Activated T-helper 1 cell treated with anti-CD3 and anti-CD28 coated beads, Interleukin-12 subunit alpha, Interleukin-12 subunit beta, Interleukin-2, Interleukin-4 antibody, amounts not matched to agents 30 ng/mL and 10 ng/mL and 1 ng/mL, durations not matched to agents 14 hours and 24 hours and 36 hours (primary cell): ENCODE measurements at regions not wholly inside any gene's neighbourhood (a gene's known extent, or its start where the extent isn't known, plus 50 kb on each side); places are given as distances from the start of the nearest gene placed in this dataset.
"Not testable (repeated sequence)": the region's sequence is repeated elsewhere in the genome, so short reads cannot be mapped to it uniquely, and the experiment has no call there.

Experiments
- DNase-seq: peaks from one replicate; pipeline ENCODE4 v3.0.0; 2021; ENCODE audit warnings: low spot score
- H3K27ac Mint-ChIP-seq: one replicate; pipeline ENCODE4 v1.8.0; 2021; ENCODE audit warnings: mild to moderate bottlenecking, mixed read lengths
- H3K27me3 Mint-ChIP-seq: one replicate; pipeline ENCODE4 v1.8.0; 2022; ENCODE audit warnings: mild to moderate bottlenecking, moderate library complexity, mixed read lengths; ENCODE audit not compliant: insufficient read depth
- H3K36me3 Mint-ChIP-seq: one replicate; pipeline ENCODE4 v1.8.0; 2021; ENCODE audit warnings: low read depth, mixed read lengths
- H3K4me1 Mint-ChIP-seq: one replicate; pipeline ENCODE4 v1.8.0; 2021; ENCODE audit warnings: low read depth, mixed read lengths
- H3K4me3 Mint-ChIP-seq: one replicate; pipeline ENCODE4 v1.8.0; 2021; ENCODE audit warnings: mild to moderate bottlenecking, moderate library complexity, mixed read lengths
- H3K9me3 Mint-ChIP-seq: one replicate; pipeline ENCODE4 v1.8.0; 2021; ENCODE audit warnings: mixed read lengths
- intact Hi-C: fragments of 100-400 bp; cut with micrococcal nuclease; formaldehyde crosslinking; loops from one replicate; pipeline ENCODE4 v1.15.1; 2024

DNA sequence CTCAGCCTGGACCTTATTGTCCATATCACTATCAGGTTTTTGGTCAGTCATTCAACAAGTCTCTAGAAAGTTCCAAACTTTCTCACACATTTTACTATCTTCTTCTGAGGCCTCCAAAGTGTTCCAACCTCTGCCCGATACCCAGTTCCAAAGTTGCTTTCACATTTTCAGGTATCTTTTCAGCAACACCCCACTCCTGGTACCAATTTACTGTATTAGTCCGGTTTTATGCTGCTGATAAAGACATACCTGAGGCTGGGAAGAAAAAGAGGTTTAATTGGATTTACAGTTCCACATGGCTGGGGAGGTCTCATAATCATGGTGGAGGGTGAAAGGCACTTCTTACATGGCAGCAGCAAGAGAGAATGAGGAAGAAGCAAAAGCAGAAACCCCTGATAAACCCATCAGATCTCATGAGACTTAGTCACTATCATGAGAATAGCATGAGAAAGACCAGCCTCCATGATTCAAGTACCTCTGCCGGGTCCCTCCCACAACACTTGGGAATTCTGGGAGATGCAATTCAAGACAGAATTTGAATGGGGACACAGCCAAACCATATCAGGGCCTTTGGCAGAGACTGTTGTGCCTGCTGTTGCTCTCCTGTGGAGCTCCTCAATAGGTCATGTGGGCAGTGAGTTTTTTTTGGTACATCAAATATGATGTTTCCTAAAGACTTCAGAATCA is 256.0 kb downstream of the RPLP1 start:
- H3K36me3 Mint-ChIP-seq = peaks cover 16% of the 10 kb centered on the region
- peaks cover 44% of the 10 kb centered on the region for H3K9me3 Mint-ChIP-seq
- DNase-seq, H3K27ac Mint-ChIP-seq, H3K4me3 Mint-ChIP-seq, intact Hi-C loops: not testable (repeated sequence)
- H3K4me1 Mint-ChIP-seq = peaks cover 12% of the 10 kb centered on the region
- peaks cover 23% of the 10 kb centered on the region for H3K27me3 Mint-ChIP-seq

DNA sequence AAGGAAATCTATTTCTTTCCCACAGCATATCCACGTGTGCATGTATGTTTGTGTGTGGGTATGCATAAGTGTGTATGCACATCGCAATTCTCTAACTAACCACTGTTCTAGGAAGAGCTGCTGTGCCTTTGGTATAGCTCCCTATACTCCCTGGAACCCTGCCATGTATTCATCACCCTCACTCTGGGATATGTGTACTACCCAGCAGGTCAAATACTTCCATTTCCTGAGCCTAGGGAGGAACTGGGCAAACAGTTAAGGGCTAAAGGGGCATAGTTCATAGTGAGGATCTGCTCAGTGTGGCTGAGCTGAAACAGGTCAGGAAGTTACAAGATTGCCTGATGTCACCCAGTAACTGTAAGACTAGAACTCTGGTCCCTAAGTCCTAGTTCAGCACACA is 260.4 kb downstream of the RPLP1 start:
- intact Hi-C loops = loop anchor here (5.0 kb wide), 4 partner anchors 429 to 794 kb away; no protein-coding TSS in a partner anchor
- peaks cover 16% of the 10 kb centered on the region for H3K36me3 Mint-ChIP-seq

GRCh38 chr15:69713726-69714559 is 261.3 kb downstream of the RPLP1 start:
- Mint-ChIP-seq H3K9me3 (peaks cover 18% of the 10 kb centered on the region), H3K4me1 (peaks cover 49% of the 10 kb centered on the region), H3K4me3 (peak overlapping the region; percentile 40), H3K36me3 (peaks cover 10% of the 10 kb centered on the region), H3K27me3 (peaks cover 19% of the 10 kb centered on the region), H3K27ac (peak overlapping the region; percentile 85)
- DNase-seq = peak; percentile 79
- intact Hi-C loops = loop anchor here (1.0 to 5.0 kb wide), 10 partner anchors 35 to 793 kb away; no protein-coding TSS in a partner anchor

More for the DNA sequence above, 260.4 kb downstream of the RPLP1 start:
- peaks cover 27% of the 10 kb centered on the region for H3K9me3 Mint-ChIP-seq
- DNase-seq = no peak
- H3K27me3 Mint-ChIP-seq = peaks cover 23% of the 10 kb centered on the region
- no peak overlapping the region for H3K4me3 Mint-ChIP-seq
- no peak overlapping the region for H3K27ac Mint-ChIP-seq
- peaks cover 45% of the 10 kb centered on the region for H3K4me1 Mint-ChIP-seq

GRCh38 chr15:69715210-69715609 is 262.6 kb downstream of the RPLP1 start:
- Mint-ChIP-seq H3K27ac (peak overlapping the region; percentile 85), H3K27me3 (peaks cover 18% of the 10 kb centered on the region), H3K4me3 (peak overlapping the region; percentile 40), H3K36me3 (peaks cover 3% of the 10 kb centered on the region), H3K9me3 (peaks cover 9% of the 10 kb centered on the region), H3K4me1 (peaks cover 61% of the 10 kb centered on the region)
- intact Hi-C loops = loop anchor here (2.0 kb wide), 1 partner anchor 36 kb away; no protein-coding TSS in a partner anchor
- DNase-seq = no peak

DNA sequence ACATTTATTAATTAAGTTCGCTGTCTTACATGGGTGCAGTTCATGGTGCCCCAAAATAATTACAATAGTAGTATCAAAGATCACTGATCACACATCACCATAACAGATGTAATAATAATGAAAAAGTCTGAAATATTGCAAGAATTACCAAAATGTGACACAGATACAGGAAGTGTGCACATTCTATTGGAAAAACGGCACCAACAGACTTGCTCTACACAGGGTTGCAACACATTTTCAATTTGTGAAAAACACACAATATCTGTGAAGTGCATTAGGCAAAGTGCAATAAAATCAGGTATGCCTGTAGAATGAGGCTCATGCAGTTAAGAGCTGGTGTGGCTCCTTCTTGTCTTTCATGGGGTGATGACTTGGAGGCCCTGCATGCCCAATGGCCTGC is 265.8 kb downstream of the RPLP1 start:
- intact Hi-C loops = no loop called here
- H3K4me1 Mint-ChIP-seq = peaks cover 80% of the 10 kb centered on the region
- H3K36me3 Mint-ChIP-seq = no peaks in the 10 kb centered on the region
- H3K27me3 Mint-ChIP-seq = peaks cover 25% of the 10 kb centered on the region
- no peaks in the 10 kb centered on the region for H3K9me3 Mint-ChIP-seq
- no peak overlapping the region for H3K27ac Mint-ChIP-seq
- no peak for DNase-seq
- H3K4me3 Mint-ChIP-seq = no peak overlapping the region

- Mint-ChIP-seq H3K4me3 (no peak overlapping the region), H3K27ac (peak overlapping the region; percentile 61), H3K4me1 (peaks cover 75% of the 10 kb centered on the region), H3K27me3 (peaks cover 28% of the 10 kb centered on the region), H3K36me3 (no peaks in the 10 kb centered on the region), H3K9me3 (no peaks in the 10 kb centered on the region)
- no peak for DNase-seq
- intact Hi-C loops = loop anchor here (1.0 kb wide), 1 partner anchor 10 kb away; no protein-coding TSS in a partner anchor
Measured at GRCh38 chr15:69718916-69719315, 266.3 kb downstream of the RPLP1 start.

GRCh38 chr15:69719527-69720240 is 267.1 kb downstream of the RPLP1 start:
- no peaks in the 10 kb centered on the region for H3K9me3 Mint-ChIP-seq
- intact Hi-C loops = loop anchor here (1.0 to 2.0 kb wide), 2 partner anchors 10 to 251 kb away; no protein-coding TSS in a partner anchor
- H3K4me3 Mint-ChIP-seq = no peak overlapping the region
- H3K4me1 Mint-ChIP-seq = peaks cover 72% of the 10 kb centered on the region
- H3K36me3 Mint-ChIP-seq = no peaks in the 10 kb centered on the region
- DNase-seq = peak; percentile 24
- H3K27ac Mint-ChIP-seq = peak overlapping the region; percentile 9
- peaks cover 30% of the 10 kb centered on the region for H3K27me3 Mint-ChIP-seq

GRCh38 chr15:69720536-69720935 is 267.9 kb downstream of the RPLP1 start:
- intact Hi-C loops = loop anchor here (2.0 kb wide), 1 partner anchor 252 kb away; no protein-coding TSS in a partner anchor
- Mint-ChIP-seq H3K9me3 (no peaks in the 10 kb centered on the region), H3K27me3 (peaks cover 27% of the 10 kb centered on the region), H3K4me1 (peaks cover 72% of the 10 kb centered on the region), H3K4me3 (no peak overlapping the region), H3K36me3 (no peaks in the 10 kb centered on the region), H3K27ac (no peak overlapping the region)
- DNase-seq = no peak

GRCh38 chr15:69722924-69723323 is 270.3 kb downstream of the RPLP1 start:
- Mint-ChIP-seq H3K4me1 (peaks cover 77% of the 10 kb centered on the region), H3K4me3 (no peak overlapping the region), H3K36me3 (no peaks in the 10 kb centered on the region), H3K27me3 (peaks cover 23% of the 10 kb centered on the region), H3K9me3 (no peaks in the 10 kb centered on the region), H3K27ac (no peak overlapping the region)
- intact Hi-C loops = no loop called here
- DNase-seq = no peak

DNA sequence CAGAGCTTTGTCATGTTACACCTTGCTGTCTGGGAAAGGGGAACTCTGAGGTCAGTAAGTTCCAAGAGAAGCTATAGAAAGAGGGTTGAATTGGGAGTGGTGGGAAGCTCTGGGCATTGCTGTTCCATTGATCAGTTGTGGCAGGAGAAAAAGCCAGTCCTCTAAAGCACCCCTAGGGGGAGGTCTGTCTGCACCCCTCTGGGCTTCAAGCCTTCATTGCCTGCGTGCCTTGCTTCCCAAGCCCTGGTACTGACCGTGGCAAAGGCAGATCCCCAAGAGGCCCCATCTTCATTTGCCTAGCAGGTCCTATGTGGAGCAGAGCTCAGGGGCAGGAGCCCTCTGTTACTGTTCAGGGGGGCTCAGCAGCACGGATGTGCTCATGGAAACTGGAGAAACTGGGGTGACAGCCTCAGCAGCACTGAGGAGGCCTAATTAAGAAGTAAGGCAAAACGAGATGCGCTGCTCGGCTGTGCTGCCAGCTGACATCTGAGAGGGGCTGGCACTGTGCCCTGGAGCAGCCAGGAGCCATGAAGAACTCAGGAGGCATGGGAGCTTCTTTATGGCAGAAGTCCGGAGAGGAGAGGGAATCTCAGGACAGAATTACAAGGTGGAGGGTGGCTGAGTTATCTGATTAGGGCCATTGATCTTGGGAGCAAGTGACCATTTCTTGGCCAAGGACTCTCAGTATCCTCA is 270.9 kb downstream of the RPLP1 start:
- peaks cover 79% of the 10 kb centered on the region for H3K4me1 Mint-ChIP-seq
- H3K27ac Mint-ChIP-seq = no peak overlapping the region
- no peak for DNase-seq
- H3K36me3 Mint-ChIP-seq = no peaks in the 10 kb centered on the region
- intact Hi-C loops = no loop called here
- H3K9me3 Mint-ChIP-seq = no peaks in the 10 kb centered on the region
- no peak overlapping the region for H3K4me3 Mint-ChIP-seq
- peaks cover 24% of the 10 kb centered on the region for H3K27me3 Mint-ChIP-seq

GRCh38 chr15:69724333-69724732 is 271.7 kb downstream of the RPLP1 start:
- no peak overlapping the region for H3K27ac Mint-ChIP-seq
- intact Hi-C loops = no loop called here
- H3K36me3 Mint-ChIP-seq = no peaks in the 10 kb centered on the region
- no peaks in the 10 kb centered on the region for H3K9me3 Mint-ChIP-seq
- DNase-seq = no peak
- H3K27me3 Mint-ChIP-seq = peaks cover 23% of the 10 kb centered on the region
- no peak overlapping the region for H3K4me3 Mint-ChIP-seq
- H3K4me1 Mint-ChIP-seq = peaks cover 79% of the 10 kb centered on the region

DNA sequence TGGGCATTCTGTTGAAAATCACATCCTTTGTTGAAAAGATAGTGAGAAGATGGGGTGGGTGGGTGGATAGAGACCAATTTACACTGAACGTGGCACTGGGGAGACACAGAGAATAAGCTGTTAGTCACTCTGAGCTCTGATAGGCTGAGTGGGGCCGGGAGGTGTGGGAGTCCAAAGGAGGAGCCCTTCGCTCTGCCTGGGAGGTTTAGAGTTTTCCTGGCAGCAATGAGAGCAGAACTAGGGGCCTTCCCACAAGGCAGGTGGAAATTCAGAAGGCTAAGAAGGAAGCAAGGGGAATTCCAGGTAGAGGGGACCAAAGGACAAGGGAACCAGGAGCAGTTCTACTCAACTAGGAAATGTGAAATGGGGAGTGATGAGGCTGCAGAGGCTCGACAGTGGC is 272.7 kb downstream of the RPLP1 start:
- intact Hi-C loops = loop anchor here (5.0 kb wide), 2 partner anchors 297 to 417 kb away; no protein-coding TSS in a partner anchor
- H3K27ac Mint-ChIP-seq = peak overlapping the region; percentile 2
- H3K9me3 Mint-ChIP-seq = no peaks in the 10 kb centered on the region
- no peak for DNase-seq
- peaks cover 21% of the 10 kb centered on the region for H3K27me3 Mint-ChIP-seq
- H3K36me3 Mint-ChIP-seq = no peaks in the 10 kb centered on the region
- H3K4me3 Mint-ChIP-seq = no peak overlapping the region
- H3K4me1 Mint-ChIP-seq = peaks cover 77% of the 10 kb centered on the region
